K562 (cell line): ENCODE measurements at regions not wholly inside any gene's neighbourhood (a gene's known extent, or its start where the extent isn't known, plus 50 kb on each side); places are given as distances from the start of the nearest gene placed in this dataset.

Source experiments
- ATAC-seq: fragments of 200-7000 bp; cut with Tn5 transposase; 3 replicates; pipeline ENCODE4 v1.9.1; 2020; ENCODE audit warnings: moderate library complexity
- BruUV-seq: library from RNA; stranded (reverse); fragments of 400-500 nt; replicated peaks from 2 replicates; lab custom pipeline; 2021; lab: Mats Ljungman, UMichigan
- CTCF ChIA-PET: fragments of 300-600 bp; formaldehyde crosslinking; extraction: SDS; loops from one replicate; lab custom pipeline; 2021; ENCODE audit warnings: low intra/inter-chr PET ratio; lab: Yijun Ruan, JAX
- POLR2A ChIA-PET: fragments of 300-600, 350-650 bp; sonication (Branson Sonifier 250); formaldehyde crosslinking; extraction: SDS; loops from one replicate; lab custom pipeline; 2021; ENCODE audit warnings: antibody characterized with exemption, inconsistent platforms; lab: Yijun Ruan, JAX
- DNase-seq, 4 experiments: peaks; one replicate each; pipeline versions ENCODE4 v3.0.0 to v3.0.0-alpha.2; 2011 to 2018; ENCODE audit warnings: low spot score in 3 of 4, mixed read lengths in 3 of 4; ENCODE audit errors: extremely low read depth in 1 of 4
- FAIRE-seq: peaks from 2 replicates; lab custom pipeline; 2011; peaks lifted over from hg19 to GRCh38; lab: Jason Lieb, UNC
- H2AFZ ChIP-seq: 2 replicates; pipeline ENCODE4 v1.6.0; 2011; ENCODE audit warnings: low read depth, low read length, control low read depth, inconsistent platforms
- H3K27ac ChIP-seq: fragments of 200-600 bp; 3 replicates; pipeline ENCODE4 v1.8.0; 2011; ENCODE audit warnings: low read depth, mild to moderate bottlenecking, control low read depth, inconsistent platforms, low read length, moderate library complexity, mixed read lengths; ENCODE audit errors: extremely low read depth
- H3K27me3 ChIP-seq, 2 experiments: fragments of 300-600 bp in 1 of 2; 2 replicates in 1 of 2; 3 replicates in 1 of 2; pipeline versions ENCODE4 v1.6.0 to v1.8.0; 2011; ENCODE audit warnings: inconsistent platforms in 2 of 2, low read length in 2 of 2, mild to moderate bottlenecking in 1 of 2, mixed read lengths in 1 of 2, moderate library complexity in 1 of 2; ENCODE audit not compliant: control insufficient read depth in 2 of 2, insufficient read depth in 2 of 2
- H3K36me3 ChIP-seq: fragments of 300-600 bp; 3 replicates; pipeline ENCODE4 v1.8.0; 2011; ENCODE audit warnings: mild to moderate bottlenecking, low read length, inconsistent platforms; ENCODE audit not compliant: control insufficient read depth, insufficient read depth
- H3K4me1 ChIP-seq, 2 experiments: fragments of 200-600 bp in 1 of 2; replicated peaks in 1 of 2; 2 replicates in 1 of 2; 3 replicates in 1 of 2; pipeline versions ENCODE4 v1.5.1 to v1.8.0; 2011; ENCODE audit warnings: inconsistent platforms in 2 of 2, low read length in 2 of 2, mild to moderate bottlenecking in 1 of 2, mixed read lengths in 1 of 2, moderate library complexity in 1 of 2; ENCODE audit not compliant: control insufficient read depth in 2 of 2, insufficient read depth in 2 of 2
- H3K4me2 ChIP-seq: 2 replicates; pipeline ENCODE4 v1.6.1; 2011; ENCODE audit warnings: low read length, control low read depth, inconsistent platforms, mixed read lengths; ENCODE audit not compliant: insufficient read depth
- H3K4me3 ChIP-seq: fragments of 200-600 bp; sonication (generic), shearing (Covaris generic); 2 replicates; pipeline ENCODE4 v1.5.1; 2016; ENCODE audit warnings: control low read depth, inconsistent platforms
- H3K79me2 ChIP-seq: fragments of 200-600 bp; 3 replicates; pipeline ENCODE4 v1.8.0; 2011; ENCODE audit warnings: low read length, inconsistent platforms; ENCODE audit not compliant: control insufficient read depth, insufficient read depth
- H3K9ac ChIP-seq, 2 experiments: 2 replicates each; pipeline versions ENCODE4 v1.6.0 to v1.6.1; 2011; ENCODE audit warnings: low read depth in 2 of 2, low read length in 2 of 2, control low read depth in 1 of 2, inconsistent platforms in 1 of 2, mild to moderate bottlenecking in 1 of 2, mixed read lengths in 1 of 2; ENCODE audit not compliant: insufficient read depth in 1 of 2
- H3K9me1 ChIP-seq: one replicate; pipeline ENCODE4 v1.6.0; 2011; ENCODE audit warnings: inconsistent platforms, mild to moderate bottlenecking, low read length, moderate library complexity; ENCODE audit not compliant: control insufficient read depth, insufficient read depth
- H3K9me3 ChIP-seq: replicated peaks from 2 replicates; pipeline ENCODE4 v1.5.1; 2011; ENCODE audit warnings: low read depth, low read length, inconsistent platforms; ENCODE audit not compliant: control insufficient read depth, insufficient read depth
- H4K20me1 ChIP-seq: replicated peaks from 2 replicates; pipeline ENCODE4 v1.6.1; 2011; ENCODE audit warnings: low read length, inconsistent platforms, mixed read lengths; ENCODE audit not compliant: control insufficient read depth, insufficient read depth
- ATF3 ChIP-seq, 2 experiments: fragments of 450-650 bp in 1 of 2; sonication (generic) in 1 of 2; formaldehyde crosslinking in 1 of 2; IDR thresholded peaks in 1 of 2; conservative IDR thresholded peaks in 1 of 2; 2 replicates each; pipeline versions ENCODE4 v1.6.1 to v1.8.1; 2016 to 2023; ENCODE audit warnings: mild to moderate bottlenecking in 2 of 2, moderate library complexity in 2 of 2, inconsistent platforms in 1 of 2, missing genetic modification reagents in 1 of 2
- ATF7 ChIP-seq: fragments of 450-650 bp; IDR thresholded peaks from 2 replicates; pipeline ENCODE4 v1.7.1; 2014; ENCODE audit warnings: mild to moderate bottlenecking, moderate library complexity
- C11orf30 ChIP-seq: fragments of 450-650 bp; IDR thresholded peaks from 2 replicates; pipeline ENCODE4 v1.6.1; 2016; ENCODE audit warnings: low read depth, mild to moderate bottlenecking
- CHCHD3 ChIP-seq: fragments of 250-450 bp; sonication (Bioruptor Pico); IDR thresholded peaks from 2 replicates; pipeline ENCODE4 v2.1.2; 2022; ENCODE audit warnings: mild to moderate bottlenecking
- FOSL1 ChIP-seq: fragments of 200-800 bp; sonication (Bioruptor generic); conservative IDR thresholded peaks from 2 replicates; pipeline ENCODE4 v1.6.1; 2016; ENCODE audit warnings: missing genetic modification characterization, missing compliant biosample characterization
- GTF3C2 ChIP-seq: IDR thresholded peaks from 3 replicates; pipeline ENCODE4 v1.6.1; 2011; ENCODE audit warnings: borderline replicate concordance, mild to moderate bottlenecking, moderate library complexity; ENCODE audit not compliant: insufficient read length; ENCODE audit errors: extremely low read depth
- L3MBTL2 ChIP-seq: fragments of 450-650 bp; IDR thresholded peaks from 2 replicates; pipeline ENCODE4 v1.6.1; 2016; ENCODE audit warnings: mild to moderate bottlenecking, moderate library complexity
- MAFG ChIP-seq: fragments of 450-650 bp; conservative IDR thresholded peaks from 2 replicates; pipeline ENCODE4 v1.6.1; 2016; ENCODE audit warnings: missing genetic modification characterization, missing compliant biosample characterization
- NFE2 ChIP-seq: IDR thresholded peaks from 2 replicates; pipeline ENCODE4 v1.6.1; 2014; ENCODE audit warnings: antibody characterized with exemption, low read depth
- STAT5A ChIP-seq: IDR thresholded peaks from 2 replicates; pipeline ENCODE4 v1.6.1; 2012; ENCODE audit warnings: low read length, inconsistent platforms, borderline replicate concordance
- ZNF316 ChIP-seq: fragments of 450-650 bp; IDR thresholded peaks from 2 replicates; pipeline ENCODE4 v1.6.1; 2016
- ZNF511 ChIP-seq: sonication (generic); formaldehyde crosslinking; IDR thresholded peaks from 2 replicates; pipeline ENCODE4 v1.8.0; 2022; ENCODE audit warnings: mild to moderate bottlenecking, missing genetic modification reagents
- WGBS: fragments of 100-300 bp; shearing (Covaris generic); methylation state at CpG from one replicate; pipeline ENCODE4 v1.1.6; 2016; ENCODE audit warnings: low coverage, mixed read lengths; ENCODE audit not compliant: insufficient coverage; ENCODE audit errors: missing lambda C conversion rate; 5-methylcytosine and 5-hydroxymethylcytosine counted together
- in situ Hi-C: fragments of 300-500 bp; cut with MboI; formaldehyde crosslinking; loops from 4 replicates; pipeline ENCODE4 v1.15.0; 2018; ENCODE audit warnings: inconsistent platforms, mixed read lengths
- intact Hi-C: fragments of 100-400 bp; cut with micrococcal nuclease; formaldehyde crosslinking; loops from 2 replicates; pipeline ENCODE4 v1.14.2; 2022
- TF ChIP-seq, protein P1 (sequence below): fragments of 450-650 bp; IDR thresholded peaks from 2 replicates; pipeline ENCODE4 v1.6.1; 2016; ENCODE audit warnings: low read depth, mild to moderate bottlenecking, moderate library complexity
- TF ChIP-seq, protein P2 (sequence below): fragments of 450-650 bp; IDR thresholded peaks from 2 replicates; pipeline ENCODE4 v1.6.1; 2018; ENCODE audit not compliant: partially characterized antibody

DNA sequence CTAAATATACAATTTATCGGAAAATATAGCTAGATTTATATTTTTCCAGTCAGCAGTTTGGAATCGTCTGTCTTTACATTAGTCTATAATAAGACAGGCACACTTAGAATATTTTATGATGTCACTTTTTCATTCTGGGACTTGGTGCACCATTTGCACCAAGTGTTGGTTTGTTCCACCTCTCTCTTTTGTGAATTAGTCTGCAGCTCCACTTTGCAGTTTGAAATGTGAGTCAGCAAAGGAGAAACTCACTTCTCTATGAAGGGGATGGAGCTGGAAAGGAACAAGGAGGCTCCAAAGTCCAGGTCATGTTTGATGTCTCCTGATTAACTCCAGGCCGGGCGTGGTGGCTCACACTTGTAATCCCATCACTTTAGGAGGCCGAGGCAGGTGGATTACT, 63.8 kb upstream of the RTN4 start:
- FAIRE-seq (no peak), ATAC-seq (no peak), DNase-seq (no peak)
- POLR2A ChIA-PET: interaction anchor here (0.7 kb wide), 1 partner anchor 66 kb away, joined by 3 read pairs; no protein-coding TSS in a partner anchor
- Histone ChIP-seq H3K4me2 (no peak overlapping the region), H2AFZ (no peak overlapping the region), H3K9me3 (no peaks in the 10 kb centered on the region), H3K4me3 (no peak overlapping the region), H3K4me1 (peaks cover 29 to 87% of the 10 kb centered on the region in 2 experiments), H3K36me3 (no peaks in the 10 kb centered on the region), H4K20me1 (no peaks in the 10 kb centered on the region), H3K27ac (no peak overlapping the region), H3K79me2 (no peaks in the 10 kb centered on the region), H3K9ac (no peak overlapping the region), H3K9me1 (no peaks in the 10 kb centered on the region), H3K27me3 (no peaks in the 10 kb centered on the region)
- WGBS: 88% methylated on average over 5 of the region's 5 CpGs
- CTCF ChIA-PET: no interaction called here
- BruUV-seq: no TSS peak
- intact Hi-C loops (no loop called here), in situ Hi-C loops (no loop called here)
- TF ChIP-seq ATF3 (IDR thresholded peaks at IDR 0.05): 0 out of 2 replicates have a peak, but pooled peaks have one; percentile 26
- TF ChIP-seq ATF3 (CRISPR knock-in tag; conservative IDR thresholded peaks at IDR 0.05): no peak
- 0 out of 2 replicates have a peak, but pooled peaks have one; percentile 16 for TF ChIP-seq CHCHD3 (CRISPR knock-in tag)
- no peak for TF ChIP-seq ZNF511 (CRISPR knock-in tag)
- TF ChIP-seq, protein P1, sequence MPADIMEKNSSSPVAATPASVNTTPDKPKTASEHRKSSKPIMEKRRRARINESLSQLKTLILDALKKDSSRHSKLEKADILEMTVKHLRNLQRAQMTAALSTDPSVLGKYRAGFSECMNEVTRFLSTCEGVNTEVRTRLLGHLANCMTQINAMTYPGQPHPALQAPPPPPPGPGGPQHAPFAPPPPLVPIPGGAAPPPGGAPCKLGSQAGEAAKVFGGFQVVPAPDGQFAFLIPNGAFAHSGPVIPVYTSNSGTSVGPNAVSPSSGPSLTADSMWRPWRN: no peak
- TF ChIP-seq C11orf30: peak; percentile 67
- TF ChIP-seq NFE2: peak; percentile 56; the same call in 1 of the 2 replicates
- TF ChIP-seq L3MBTL2: 0 out of 2 replicates have a peak, but pooled peaks have one; percentile 30
- TF ChIP-seq ATF7: 0 out of 2 replicates have a peak, but pooled peaks have one; percentile 16
- TF ChIP-seq, protein P2, sequence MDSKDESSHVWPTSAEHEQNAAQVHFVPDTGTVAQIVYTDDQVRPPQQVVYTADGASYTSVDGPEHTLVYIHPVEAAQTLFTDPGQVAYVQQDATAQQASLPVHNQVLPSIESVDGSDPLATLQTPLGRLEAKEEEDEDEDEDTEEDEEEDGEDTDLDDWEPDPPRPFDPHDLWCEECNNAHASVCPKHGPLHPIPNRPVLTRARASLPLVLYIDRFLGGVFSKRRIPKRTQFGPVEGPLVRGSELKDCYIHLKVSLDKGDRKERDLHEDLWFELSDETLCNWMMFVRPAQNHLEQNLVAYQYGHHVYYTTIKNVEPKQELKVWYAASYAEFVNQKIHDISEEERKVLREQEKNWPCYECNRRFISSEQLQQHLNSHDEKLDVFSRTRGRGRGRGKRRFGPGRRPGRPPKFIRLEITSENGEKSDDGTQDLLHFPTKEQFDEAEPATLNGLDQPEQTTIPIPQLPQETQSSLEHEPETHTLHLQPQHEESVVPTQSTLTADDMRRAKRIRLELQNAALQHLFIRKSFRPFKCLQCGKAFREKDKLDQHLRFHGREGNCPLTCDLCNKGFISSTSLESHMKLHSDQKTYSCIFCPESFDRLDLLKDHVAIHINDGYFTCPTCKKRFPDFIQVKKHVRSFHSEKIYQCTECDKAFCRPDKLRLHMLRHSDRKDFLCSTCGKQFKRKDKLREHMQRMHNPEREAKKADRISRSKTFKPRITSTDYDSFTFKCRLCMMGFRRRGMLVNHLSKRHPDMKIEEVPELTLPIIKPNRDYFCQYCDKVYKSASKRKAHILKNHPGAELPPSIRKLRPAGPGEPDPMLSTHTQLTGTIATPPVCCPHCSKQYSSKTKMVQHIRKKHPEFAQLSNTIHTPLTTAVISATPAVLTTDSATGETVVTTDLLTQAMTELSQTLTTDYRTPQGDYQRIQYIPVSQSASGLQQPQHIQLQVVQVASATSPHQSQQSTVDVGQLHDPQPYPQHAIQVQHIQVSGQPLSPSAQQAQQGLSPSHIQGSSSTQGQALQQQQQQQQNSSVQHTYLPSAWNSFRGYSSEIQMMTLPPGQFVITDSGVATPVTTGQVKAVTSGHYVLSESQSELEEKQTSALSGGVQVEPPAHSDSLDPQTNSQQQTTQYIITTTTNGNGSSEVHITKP: peak; percentile 43
- peak; percentile 68 for TF ChIP-seq ZNF316
- peak; percentile 41; the same call in 1 of the 2 replicates for TF ChIP-seq MAFG (tag)
- TF ChIP-seq GTF3C2: no peak
- 0 out of 2 replicates have a peak, but pooled peaks have one; percentile 29 for TF ChIP-seq FOSL1
- TF ChIP-seq STAT5A: no peak
